ENCODE measurements at regions not wholly inside any gene's neighbourhood (a gene's known extent, or its start where the extent isn't known, plus 50 kb on each side); places are given as distances from the start of the nearest gene placed in this dataset.
"Not testable (repeated sequence)": the region's sequence is repeated elsewhere in the genome, so short reads cannot be mapped to it uniquely, and the experiment has no call there.

DNA sequence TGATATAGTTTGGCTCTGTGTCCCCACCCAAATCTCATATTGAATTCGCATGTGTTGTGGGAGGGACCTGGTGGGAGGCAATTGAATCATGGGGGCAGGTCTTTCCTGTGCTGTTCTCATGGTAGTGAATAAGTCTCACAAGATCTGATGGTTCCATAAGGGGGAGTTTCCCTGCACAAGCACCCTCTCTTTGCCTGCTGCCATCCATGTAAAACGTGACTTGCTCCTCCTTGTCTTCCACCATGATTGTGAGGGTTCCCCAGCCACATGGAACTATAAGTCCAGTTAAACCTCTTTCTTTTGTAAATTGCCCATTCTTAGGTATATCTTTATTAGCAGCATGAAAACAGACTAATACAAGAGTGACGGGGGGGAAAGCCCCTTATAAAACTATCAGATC lies 65.4 kb upstream of the FBXO33 start:
- not testable (repeated sequence) for DNase-seq (ENCODE audit: extremely low spot score, insufficient read length, low read depth); FAIRE-seq

DNA sequence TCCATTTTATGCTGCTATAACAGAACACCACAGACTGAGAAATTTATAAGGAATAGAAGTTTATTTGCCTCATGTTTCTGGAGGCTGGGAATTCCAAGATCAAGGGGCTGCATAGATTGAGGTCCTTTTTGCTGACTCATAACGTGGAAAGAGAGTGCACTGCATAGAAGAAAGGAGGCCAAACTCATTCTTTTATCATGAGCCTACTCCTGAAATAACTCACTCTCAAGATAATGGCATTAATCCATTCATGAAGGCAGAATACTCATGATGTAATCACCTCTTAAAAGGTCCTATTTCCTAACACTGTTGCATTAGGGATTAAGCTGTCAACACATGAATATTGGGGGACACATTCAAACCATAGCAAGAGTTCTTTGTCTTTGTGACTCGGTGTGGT lies 60.0 kb upstream of the FBXO33 start:
- FAIRE-seq, result no peak
- DNase-seq (ENCODE audit: extremely low spot score, insufficient read length, low read depth), result no peak

DNA sequence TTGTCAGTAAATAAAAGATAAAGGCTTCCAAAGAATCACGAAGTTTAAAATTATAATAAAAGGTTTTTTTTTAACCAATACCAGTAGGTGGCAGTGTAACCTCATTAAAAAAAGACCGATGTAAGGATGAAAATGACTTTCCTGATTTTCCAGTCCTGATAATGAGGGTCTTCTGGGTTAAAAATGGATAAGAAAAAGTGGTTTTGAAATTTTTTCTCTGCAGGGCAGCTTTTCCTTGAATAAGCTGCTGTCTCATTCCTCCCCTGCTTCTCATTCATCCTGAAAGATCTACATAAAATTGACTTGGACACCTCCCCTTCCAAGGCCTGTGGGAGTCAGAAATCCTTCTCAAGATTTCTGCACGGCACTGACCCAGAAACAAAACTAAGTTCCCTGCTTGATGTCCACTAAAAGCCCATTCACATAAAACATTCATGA lies 58.9 kb upstream of the FBXO33 start:
- no peak for DNase-seq (ENCODE audit: extremely low spot score, insufficient read length, low read depth)
- no peak for FAIRE-seq

DNA sequence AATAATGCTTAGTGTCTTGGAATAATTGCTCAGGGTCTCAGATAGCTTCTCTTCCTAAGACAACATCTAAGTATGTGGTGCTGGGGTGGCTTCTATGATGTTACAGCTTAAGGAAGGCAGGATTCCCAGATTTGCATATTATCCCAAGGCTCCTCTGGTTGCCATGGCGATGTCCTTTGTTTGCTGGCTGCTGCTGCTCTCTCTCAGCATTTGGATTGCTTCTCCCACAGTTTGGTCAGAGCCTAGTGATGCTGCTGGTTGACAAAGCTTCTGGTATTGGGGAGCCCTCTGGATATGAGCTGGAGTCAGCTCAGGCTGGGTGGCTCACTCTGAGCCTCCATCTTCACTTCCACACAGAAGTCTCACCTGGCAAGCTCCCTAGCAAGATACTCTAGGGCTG lies 56.4 kb upstream of the FBXO33 start:
- DNase-seq (ENCODE audit: extremely low spot score, insufficient read length, low read depth) (no peak), FAIRE-seq (no peak)

DNA sequence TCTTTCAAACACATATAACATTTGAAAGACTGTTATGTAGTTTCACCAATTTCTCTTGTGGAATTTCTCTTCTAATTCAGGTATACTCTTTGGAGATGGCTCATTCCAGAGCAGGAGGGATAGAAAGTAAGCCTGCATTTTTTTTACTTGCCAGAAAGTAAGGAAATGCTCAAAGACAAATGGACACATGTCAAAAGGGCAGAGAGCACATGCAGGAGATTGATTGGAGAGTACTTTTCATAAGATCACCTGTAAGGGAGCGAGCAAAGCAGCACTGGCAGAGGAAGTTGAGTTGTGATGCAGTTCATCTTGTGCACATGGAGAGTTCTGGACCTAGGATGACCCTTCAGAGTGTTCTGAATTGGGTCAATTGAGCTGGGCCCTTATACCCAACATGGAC lies 51.4 kb upstream of the FBXO33 start:
- FAIRE-seq (no peak), DNase-seq (ENCODE audit: extremely low spot score, insufficient read length, low read depth) (no peak)
